ENCODE measurements at regions not wholly inside any gene's neighbourhood (a gene's known extent, or its start where the extent isn't known, plus 50 kb on each side); places are given as distances from the start of the nearest gene placed in this dataset.
"Not testable (repeated sequence)": the region's sequence is repeated elsewhere in the genome, so short reads cannot be mapped to it uniquely, and the experiment has no call there.

DNA sequence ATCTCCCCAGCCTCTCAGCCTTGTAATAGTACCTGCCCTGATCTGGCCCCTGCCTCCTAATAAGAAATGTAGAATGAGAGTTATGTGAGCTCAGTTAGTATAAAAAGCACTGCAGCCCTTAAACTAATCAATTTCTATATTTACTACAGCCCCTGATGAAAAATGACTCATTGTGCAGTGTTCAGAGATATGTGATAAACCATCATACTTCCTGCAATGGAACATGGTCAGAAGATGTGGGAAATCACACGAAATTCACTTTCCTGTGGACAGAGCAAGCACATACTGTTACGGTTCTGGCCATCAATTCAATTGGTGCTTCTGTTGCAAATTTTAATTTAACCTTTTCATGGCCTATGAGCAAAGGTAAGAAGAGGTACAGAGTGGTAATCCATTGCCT is 176.8 kb upstream of the PDE4B start:
- intact Hi-C loops (cut with DNase I), result no loop called here
- FAIRE-seq (no peak), DNase-seq (no peak)
- Histone ChIP-seq H3K36me3 (ENCODE audit: control insufficient read depth in 2 of 3, insufficient read depth in 3 of 3, low read length in 3 of 3) (no peaks in the 10 kb centered on the region), H3K4me3 (ENCODE audit: low read length in 3 of 3) (no peak overlapping the region), H3K27ac (ENCODE audit: low read depth in 2 of 2, low read length in 2 of 2) (no peak overlapping the region), H3K27me3 (ENCODE audit: control insufficient read depth, insufficient read depth, low read length) (no peaks in the 10 kb centered on the region), H3K9ac (ENCODE audit: low read length in 3 of 3) (no peak overlapping the region), H3K9me3 (ENCODE audit: control insufficient read depth in 2 of 3, insufficient read depth in 1 of 3, low read length in 3 of 3) (no peaks in the 10 kb centered on the region), H3K4me1 (ENCODE audit: control insufficient read depth in 2 of 3, insufficient read depth in 2 of 3, low read depth in 1 of 3, low read length in 3 of 3) (peaks cover 0 to 4% (median 0%) of the 10 kb centered on the region in 3 donors)
- TF ChIP-seq, protein P1, sequence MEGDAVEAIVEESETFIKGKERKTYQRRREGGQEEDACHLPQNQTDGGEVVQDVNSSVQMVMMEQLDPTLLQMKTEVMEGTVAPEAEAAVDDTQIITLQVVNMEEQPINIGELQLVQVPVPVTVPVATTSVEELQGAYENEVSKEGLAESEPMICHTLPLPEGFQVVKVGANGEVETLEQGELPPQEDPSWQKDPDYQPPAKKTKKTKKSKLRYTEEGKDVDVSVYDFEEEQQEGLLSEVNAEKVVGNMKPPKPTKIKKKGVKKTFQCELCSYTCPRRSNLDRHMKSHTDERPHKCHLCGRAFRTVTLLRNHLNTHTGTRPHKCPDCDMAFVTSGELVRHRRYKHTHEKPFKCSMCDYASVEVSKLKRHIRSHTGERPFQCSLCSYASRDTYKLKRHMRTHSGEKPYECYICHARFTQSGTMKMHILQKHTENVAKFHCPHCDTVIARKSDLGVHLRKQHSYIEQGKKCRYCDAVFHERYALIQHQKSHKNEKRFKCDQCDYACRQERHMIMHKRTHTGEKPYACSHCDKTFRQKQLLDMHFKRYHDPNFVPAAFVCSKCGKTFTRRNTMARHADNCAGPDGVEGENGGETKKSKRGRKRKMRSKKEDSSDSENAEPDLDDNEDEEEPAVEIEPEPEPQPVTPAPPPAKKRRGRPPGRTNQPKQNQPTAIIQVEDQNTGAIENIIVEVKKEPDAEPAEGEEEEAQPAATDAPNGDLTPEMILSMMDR (IDR thresholded peaks at IDR 0.05; ENCODE audit: borderline replicate concordance, extremely low read depth, insufficient read depth), result no peak

DNA sequence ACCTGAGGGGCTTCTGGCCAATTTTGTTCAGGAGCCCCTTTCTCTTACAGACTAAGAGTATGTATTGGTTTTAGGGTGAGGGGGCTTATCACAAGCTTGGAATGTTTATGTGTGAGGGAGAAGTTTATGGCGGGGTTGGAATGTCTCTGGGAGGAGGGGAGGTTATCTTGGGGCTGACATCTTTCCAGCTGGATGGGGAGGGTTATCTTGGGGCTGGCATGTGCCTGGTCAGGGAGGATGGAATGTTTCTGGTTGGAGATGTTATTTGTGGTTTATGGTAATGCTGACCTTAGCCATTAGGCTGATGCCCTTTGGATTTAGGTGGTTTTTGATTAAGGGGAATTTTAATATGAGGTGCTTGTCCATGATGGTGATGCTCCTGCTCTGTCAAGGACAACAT is 171.0 kb upstream of the PDE4B start:
- H3K9me3 ChIP-seq (ENCODE audit: control insufficient read depth in 2 of 3, insufficient read depth in 1 of 3, low read length in 3 of 3); intact Hi-C loops (cut with DNase I); DNase-seq; H3K9ac ChIP-seq (ENCODE audit: low read length in 3 of 3); H3K4me3 ChIP-seq (ENCODE audit: low read length in 3 of 3); H3K4me1 ChIP-seq (ENCODE audit: control insufficient read depth in 2 of 3, insufficient read depth in 2 of 3, low read depth in 1 of 3, low read length in 3 of 3); FAIRE-seq; H3K36me3 ChIP-seq (ENCODE audit: control insufficient read depth in 2 of 3, insufficient read depth in 3 of 3, low read length in 3 of 3); H3K27ac ChIP-seq (ENCODE audit: low read depth in 2 of 2, low read length in 2 of 2); H3K27me3 ChIP-seq (ENCODE audit: control insufficient read depth, insufficient read depth, low read length): not testable (repeated sequence)

DNA sequence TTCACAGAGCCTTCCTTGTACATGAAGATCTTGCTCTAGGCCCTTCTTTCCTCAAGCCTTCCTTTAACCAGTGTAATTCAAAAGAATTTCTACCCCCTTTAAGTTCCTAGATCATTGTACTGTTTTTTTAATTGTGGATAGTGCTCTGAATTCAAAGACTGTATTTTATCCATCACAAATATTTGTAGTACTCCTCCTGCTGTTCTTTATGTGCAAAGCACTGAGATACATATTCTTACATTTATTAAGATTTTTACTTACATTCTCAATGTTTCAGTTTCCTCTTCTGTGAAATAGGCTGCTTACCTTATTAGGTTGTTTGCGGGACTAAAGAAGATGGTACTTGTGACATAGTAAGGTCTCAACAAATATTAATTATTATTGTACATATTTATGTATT is 168.8 kb upstream of the PDE4B start:
- Histone ChIP-seq H3K36me3 (ENCODE audit: control insufficient read depth in 2 of 3, insufficient read depth in 3 of 3, low read length in 3 of 3) (no peaks in the 10 kb centered on the region), H3K4me3 (ENCODE audit: low read length in 3 of 3) (no peak overlapping the region), H3K9ac (ENCODE audit: low read length in 3 of 3) (no peak overlapping the region), H3K9me3 (ENCODE audit: control insufficient read depth in 2 of 3, insufficient read depth in 1 of 3, low read length in 3 of 3) (no peaks in the 10 kb centered on the region), H3K27ac (ENCODE audit: low read depth in 2 of 2, low read length in 2 of 2) (no peak overlapping the region), H3K27me3 (ENCODE audit: control insufficient read depth, insufficient read depth, low read length) (no peaks in the 10 kb centered on the region), H3K4me1 (ENCODE audit: control insufficient read depth in 2 of 3, insufficient read depth in 2 of 3, low read depth in 1 of 3, low read length in 3 of 3) (no peaks in the 10 kb centered on the region)
- intact Hi-C loops (cut with DNase I), result no loop called here
- DNase-seq (no peak), FAIRE-seq (no peak)
- TF ChIP-seq, protein P1 (IDR thresholded peaks at IDR 0.05; ENCODE audit: borderline replicate concordance, extremely low read depth, insufficient read depth), result no peak

DNA sequence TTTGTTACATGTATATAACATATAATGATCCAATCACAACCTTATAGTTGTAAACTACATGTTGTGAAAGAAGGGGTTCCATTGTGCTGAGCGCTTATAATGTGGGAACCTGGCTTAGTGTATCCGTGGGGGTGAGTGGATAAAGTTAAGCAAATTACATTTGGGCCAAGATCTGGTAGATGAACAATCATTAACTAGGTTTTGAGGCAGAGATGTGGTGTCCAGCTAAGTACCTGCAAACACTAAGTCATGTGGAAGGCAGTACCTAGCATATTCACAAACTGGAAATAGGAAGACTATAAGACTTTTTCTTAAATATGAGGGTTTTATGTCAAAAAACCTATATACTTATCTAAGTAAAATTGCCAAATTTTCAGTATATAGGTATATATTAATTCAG is 167.2 kb upstream of the PDE4B start:
- no peaks in the 10 kb centered on the region for H3K27me3 ChIP-seq (ENCODE audit: control insufficient read depth, insufficient read depth, low read length)
- no peak for FAIRE-seq
- no peak overlapping the region for H3K4me3 ChIP-seq (ENCODE audit: low read length in 3 of 3)
- intact Hi-C loops (cut with DNase I), result no loop called here
- H3K4me1 ChIP-seq (ENCODE audit: control insufficient read depth in 2 of 3, insufficient read depth in 2 of 3, low read depth in 1 of 3, low read length in 3 of 3), result no peaks in the 10 kb centered on the region
- TF ChIP-seq, protein P1 (IDR thresholded peaks at IDR 0.05; ENCODE audit: borderline replicate concordance, extremely low read depth, insufficient read depth), result no peak
- peak in 1 of 5 donors; percentile 12 for DNase-seq
- H3K36me3 ChIP-seq (ENCODE audit: control insufficient read depth in 2 of 3, insufficient read depth in 3 of 3, low read length in 3 of 3), result no peaks in the 10 kb centered on the region
- no peak overlapping the region for H3K9ac ChIP-seq (ENCODE audit: low read length in 3 of 3)
- H3K27ac ChIP-seq (ENCODE audit: low read depth in 2 of 2, low read length in 2 of 2), result no peak overlapping the region
- H3K9me3 ChIP-seq (ENCODE audit: control insufficient read depth in 2 of 3, insufficient read depth in 1 of 3, low read length in 3 of 3), result no peaks in the 10 kb centered on the region

Data from kidney (tissue), 13 donors.